ENCODE measurements at regions not wholly inside any gene's neighbourhood (a gene's known extent, or its start where the extent isn't known, plus 50 kb on each side); places are given as distances from the start of the nearest gene placed in this dataset.

DNA sequence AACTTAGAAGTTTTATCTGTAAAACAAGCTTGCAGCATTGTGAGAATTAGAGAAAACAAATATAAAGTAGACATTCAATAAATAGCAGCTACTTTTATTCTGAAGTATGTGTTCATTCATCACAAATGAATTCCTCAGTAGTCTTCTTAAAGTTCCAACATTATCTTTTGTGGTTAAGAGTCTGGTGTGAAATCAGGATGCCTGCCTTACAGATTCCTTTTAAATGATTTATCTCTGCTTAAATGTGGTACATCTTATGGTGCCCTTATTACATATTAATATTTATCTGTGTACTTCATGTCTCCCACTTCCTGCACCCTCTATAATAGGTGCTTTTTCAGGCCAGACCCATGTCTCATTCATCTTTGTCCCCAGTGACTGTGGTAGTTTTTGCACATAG is 595.0 kb downstream of the STK39 start:
- TF ChIP-seq TEAD4 (IDR thresholded peaks at IDR 0.05; ENCODE audit: borderline replicate concordance, insufficient read depth) (no peak), TAF1 (IDR thresholded peaks at IDR 0.05; ENCODE audit: borderline replicate concordance, low read depth, low read length) (no peak), GATA2 (CRISPR knock-in tag; IDR thresholded peaks at IDR 0.05) (no peak), SIN3A (IDR thresholded peaks at IDR 0.05; ENCODE audit: borderline replicate concordance, low read depth, low read length) (no peak), EP300 (IDR thresholded peaks at IDR 0.05; ENCODE audit: borderline replicate concordance in 1 of 2, low read depth in 1 of 2, low read length in 1 of 2) (no peak), POLR2AphosphoS5 (IDR thresholded peaks at IDR 0.05; ENCODE audit: low read depth, low read length) (no peak), FOSL2 (IDR thresholded peaks at IDR 0.05; ENCODE audit: borderline replicate concordance, low read depth) (no peak), RAD21 (IDR thresholded peaks at IDR 0.05; ENCODE audit: low read length) (no peak)
- TF ChIP-seq, protein P1, sequence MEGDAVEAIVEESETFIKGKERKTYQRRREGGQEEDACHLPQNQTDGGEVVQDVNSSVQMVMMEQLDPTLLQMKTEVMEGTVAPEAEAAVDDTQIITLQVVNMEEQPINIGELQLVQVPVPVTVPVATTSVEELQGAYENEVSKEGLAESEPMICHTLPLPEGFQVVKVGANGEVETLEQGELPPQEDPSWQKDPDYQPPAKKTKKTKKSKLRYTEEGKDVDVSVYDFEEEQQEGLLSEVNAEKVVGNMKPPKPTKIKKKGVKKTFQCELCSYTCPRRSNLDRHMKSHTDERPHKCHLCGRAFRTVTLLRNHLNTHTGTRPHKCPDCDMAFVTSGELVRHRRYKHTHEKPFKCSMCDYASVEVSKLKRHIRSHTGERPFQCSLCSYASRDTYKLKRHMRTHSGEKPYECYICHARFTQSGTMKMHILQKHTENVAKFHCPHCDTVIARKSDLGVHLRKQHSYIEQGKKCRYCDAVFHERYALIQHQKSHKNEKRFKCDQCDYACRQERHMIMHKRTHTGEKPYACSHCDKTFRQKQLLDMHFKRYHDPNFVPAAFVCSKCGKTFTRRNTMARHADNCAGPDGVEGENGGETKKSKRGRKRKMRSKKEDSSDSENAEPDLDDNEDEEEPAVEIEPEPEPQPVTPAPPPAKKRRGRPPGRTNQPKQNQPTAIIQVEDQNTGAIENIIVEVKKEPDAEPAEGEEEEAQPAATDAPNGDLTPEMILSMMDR (IDR thresholded peaks at IDR 0.05): no peak
- TF ChIP-seq, protein P2, sequence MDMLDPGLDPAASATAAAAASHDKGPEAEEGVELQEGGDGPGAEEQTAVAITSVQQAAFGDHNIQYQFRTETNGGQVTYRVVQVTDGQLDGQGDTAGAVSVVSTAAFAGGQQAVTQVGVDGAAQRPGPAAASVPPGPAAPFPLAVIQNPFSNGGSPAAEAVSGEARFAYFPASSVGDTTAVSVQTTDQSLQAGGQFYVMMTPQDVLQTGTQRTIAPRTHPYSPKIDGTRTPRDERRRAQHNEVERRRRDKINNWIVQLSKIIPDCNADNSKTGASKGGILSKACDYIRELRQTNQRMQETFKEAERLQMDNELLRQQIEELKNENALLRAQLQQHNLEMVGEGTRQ (IDR thresholded peaks at IDR 0.05; ENCODE audit: borderline replicate concordance, low read depth, low read length): no peak
- TF ChIP-seq, protein P3, sequence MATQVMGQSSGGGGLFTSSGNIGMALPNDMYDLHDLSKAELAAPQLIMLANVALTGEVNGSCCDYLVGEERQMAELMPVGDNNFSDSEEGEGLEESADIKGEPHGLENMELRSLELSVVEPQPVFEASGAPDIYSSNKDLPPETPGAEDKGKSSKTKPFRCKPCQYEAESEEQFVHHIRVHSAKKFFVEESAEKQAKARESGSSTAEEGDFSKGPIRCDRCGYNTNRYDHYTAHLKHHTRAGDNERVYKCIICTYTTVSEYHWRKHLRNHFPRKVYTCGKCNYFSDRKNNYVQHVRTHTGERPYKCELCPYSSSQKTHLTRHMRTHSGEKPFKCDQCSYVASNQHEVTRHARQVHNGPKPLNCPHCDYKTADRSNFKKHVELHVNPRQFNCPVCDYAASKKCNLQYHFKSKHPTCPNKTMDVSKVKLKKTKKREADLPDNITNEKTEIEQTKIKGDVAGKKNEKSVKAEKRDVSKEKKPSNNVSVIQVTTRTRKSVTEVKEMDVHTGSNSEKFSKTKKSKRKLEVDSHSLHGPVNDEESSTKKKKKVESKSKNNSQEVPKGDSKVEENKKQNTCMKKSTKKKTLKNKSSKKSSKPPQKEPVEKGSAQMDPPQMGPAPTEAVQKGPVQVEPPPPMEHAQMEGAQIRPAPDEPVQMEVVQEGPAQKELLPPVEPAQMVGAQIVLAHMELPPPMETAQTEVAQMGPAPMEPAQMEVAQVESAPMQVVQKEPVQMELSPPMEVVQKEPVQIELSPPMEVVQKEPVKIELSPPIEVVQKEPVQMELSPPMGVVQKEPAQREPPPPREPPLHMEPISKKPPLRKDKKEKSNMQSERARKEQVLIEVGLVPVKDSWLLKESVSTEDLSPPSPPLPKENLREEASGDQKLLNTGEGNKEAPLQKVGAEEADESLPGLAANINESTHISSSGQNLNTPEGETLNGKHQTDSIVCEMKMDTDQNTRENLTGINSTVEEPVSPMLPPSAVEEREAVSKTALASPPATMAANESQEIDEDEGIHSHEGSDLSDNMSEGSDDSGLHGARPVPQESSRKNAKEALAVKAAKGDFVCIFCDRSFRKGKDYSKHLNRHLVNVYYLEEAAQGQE (IDR thresholded peaks at IDR 0.05; ENCODE audit: low read depth, low read length): no peak
- TF ChIP-seq, protein P4, sequence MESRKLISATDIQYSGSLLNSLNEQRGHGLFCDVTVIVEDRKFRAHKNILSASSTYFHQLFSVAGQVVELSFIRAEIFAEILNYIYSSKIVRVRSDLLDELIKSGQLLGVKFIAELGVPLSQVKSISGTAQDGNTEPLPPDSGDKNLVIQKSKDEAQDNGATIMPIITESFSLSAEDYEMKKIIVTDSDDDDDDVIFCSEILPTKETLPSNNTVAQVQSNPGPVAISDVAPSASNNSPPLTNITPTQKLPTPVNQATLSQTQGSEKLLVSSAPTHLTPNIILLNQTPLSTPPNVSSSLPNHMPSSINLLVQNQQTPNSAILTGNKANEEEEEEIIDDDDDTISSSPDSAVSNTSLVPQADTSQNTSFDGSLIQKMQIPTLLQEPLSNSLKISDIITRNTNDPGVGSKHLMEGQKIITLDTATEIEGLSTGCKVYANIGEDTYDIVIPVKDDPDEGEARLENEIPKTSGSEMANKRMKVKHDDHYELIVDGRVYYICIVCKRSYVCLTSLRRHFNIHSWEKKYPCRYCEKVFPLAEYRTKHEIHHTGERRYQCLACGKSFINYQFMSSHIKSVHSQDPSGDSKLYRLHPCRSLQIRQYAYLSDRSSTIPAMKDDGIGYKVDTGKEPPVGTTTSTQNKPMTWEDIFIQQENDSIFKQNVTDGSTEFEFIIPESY (IDR thresholded peaks at IDR 0.05; ENCODE audit: borderline replicate concordance, low read depth): no peak

Measured in SK-N-SH (cell line).